Natural killer cell treated with Interleukin-12 subunit alpha and Interleukin-12 subunit beta and Interleukin-15 and Interleukin-18, amount 100 ng/mL, for 72 hours (primary cell): ENCODE measurements at regions not wholly inside any gene's neighbourhood (a gene's known extent, or its start where the extent isn't known, plus 50 kb on each side); places are given as distances from the start of the nearest gene placed in this dataset.

Experiments used
- ATAC-seq, 2 donors: fragments of 150-1000 bp; cut with Tn5 transposase in 1 of 2; sonication (Bioruptor Pico), chemical (Tn5 transposase) in 1 of 2; 2 replicates each; pipeline ENCODE4 v1.10.0; 2021
- DNase-seq: peaks from one replicate; pipeline ENCODE4 v3.0.0; 2022; ENCODE audit warnings: low spot score
- H3K27ac Mint-ChIP-seq, 2 donors: 1 replicate in 1 of 2; 2 replicates in 1 of 2; pipeline ENCODE4 v1.8.0; 2022; ENCODE audit warnings: mixed read lengths in 2 of 2, mild to moderate bottlenecking in 1 of 2, moderate library complexity in 1 of 2
- H3K27me3 Mint-ChIP-seq, 2 donors: 1 replicate in 1 of 2; 2 replicates in 1 of 2; pipeline ENCODE4 v1.8.0; 2022; ENCODE audit warnings: mixed read lengths in 2 of 2
- H3K36me3 Mint-ChIP-seq: one replicate; pipeline ENCODE4 v1.8.0; 2022; ENCODE audit warnings: mixed read lengths
- H3K4me1 Mint-ChIP-seq, 2 donors: 1 replicate in 1 of 2; 2 replicates in 1 of 2; pipeline ENCODE4 v1.8.0; 2022; ENCODE audit warnings: low read depth in 2 of 2, mixed read lengths in 2 of 2, mild to moderate bottlenecking in 1 of 2
- H3K4me3 Mint-ChIP-seq: one replicate; pipeline ENCODE4 v1.8.0; 2022; ENCODE audit warnings: mixed read lengths
- H3K9me3 Mint-ChIP-seq: 2 replicates; pipeline ENCODE4 v1.8.0; 2022; ENCODE audit warnings: mixed read lengths

DNA sequence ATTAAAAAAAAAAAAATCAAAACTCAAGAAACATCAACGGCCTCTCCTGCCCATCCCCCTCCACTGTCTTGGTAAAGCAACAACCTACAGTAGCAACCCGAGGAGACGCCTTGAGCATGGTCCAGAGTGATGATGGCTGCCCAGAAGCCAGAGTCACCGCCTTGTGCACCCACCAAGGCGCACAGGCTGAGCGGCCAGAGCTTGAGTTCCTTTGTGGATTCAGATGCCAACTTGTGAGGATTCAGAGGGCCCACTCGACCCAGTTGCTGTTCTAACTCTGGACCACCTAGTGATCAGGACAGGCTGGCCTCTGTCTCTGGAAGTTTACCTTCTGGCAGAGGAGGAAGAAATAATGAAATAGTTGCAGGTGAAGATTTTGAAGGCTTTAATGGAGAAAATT is 105.0 kb downstream of the PDCL3 start:
- Mint-ChIP-seq H3K27ac (no peak overlapping the region), H3K4me3 (no peak overlapping the region), H3K27me3 (peaks cover 0 to 9% of the 10 kb centered on the region in 2 donors), H3K36me3 (no peaks in the 10 kb centered on the region), H3K4me1 (no peaks in the 10 kb centered on the region), H3K9me3 (no peaks in the 10 kb centered on the region)
- DNase-seq (no peak), ATAC-seq (no peak)

GRCh38 chr2:100670232-100670631 is 107.4 kb downstream of the PDCL3 start:
- no peak overlapping the region for H3K4me3 Mint-ChIP-seq
- no peak for DNase-seq
- H3K27ac Mint-ChIP-seq, result no peak overlapping the region
- no peaks in the 10 kb centered on the region for H3K4me1 Mint-ChIP-seq
- H3K9me3 Mint-ChIP-seq, result no peaks in the 10 kb centered on the region
- H3K27me3 Mint-ChIP-seq, result peaks cover 0 to 9% of the 10 kb centered on the region in 2 donors
- no peaks in the 10 kb centered on the region for H3K36me3 Mint-ChIP-seq
- no peak for ATAC-seq

DNA sequence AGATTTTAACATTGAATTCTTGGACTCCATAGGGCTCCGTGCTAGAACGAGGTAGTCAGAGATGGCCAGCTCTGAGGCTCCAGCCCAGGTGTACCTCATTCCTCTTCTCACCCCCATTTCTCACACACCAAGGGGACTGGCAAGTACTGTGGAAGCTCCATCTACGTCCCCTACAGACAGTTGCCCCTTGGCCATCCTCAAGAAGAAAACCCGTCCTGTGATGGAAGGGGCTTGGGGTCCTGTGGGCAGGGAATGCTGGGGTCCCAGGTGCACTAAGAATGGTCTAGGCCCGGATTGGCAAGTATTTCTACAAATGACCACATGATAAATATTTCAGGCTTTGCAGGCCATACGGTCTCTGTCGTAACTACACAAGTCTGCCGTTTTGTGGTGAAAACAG is 110.3 kb downstream of the PDCL3 start:
- H3K4me3 Mint-ChIP-seq, result no peak overlapping the region
- ATAC-seq (no peak), DNase-seq (no peak)
- peaks cover 0 to 6% of the 10 kb centered on the region in 2 donors for H3K27me3 Mint-ChIP-seq
- H3K27ac Mint-ChIP-seq, result no peak overlapping the region
- H3K9me3 Mint-ChIP-seq, result no peaks in the 10 kb centered on the region
- H3K4me1 Mint-ChIP-seq, result no peaks in the 10 kb centered on the region
- H3K36me3 Mint-ChIP-seq, result no peaks in the 10 kb centered on the region

GRCh38 chr2:100673691-100674485 is 111.1 kb downstream of the PDCL3 start:
- H3K27ac Mint-ChIP-seq, result no peak overlapping the region
- no peak for DNase-seq
- peaks cover 0 to 4% of the 10 kb centered on the region in 2 donors for H3K27me3 Mint-ChIP-seq
- ATAC-seq, result no peak
- H3K36me3 Mint-ChIP-seq, result no peaks in the 10 kb centered on the region
- H3K4me1 Mint-ChIP-seq, result no peaks in the 10 kb centered on the region
- H3K4me3 Mint-ChIP-seq, result no peak overlapping the region
- no peaks in the 10 kb centered on the region for H3K9me3 Mint-ChIP-seq

- no peak overlapping the region for H3K4me3 Mint-ChIP-seq
- DNase-seq (no peak), ATAC-seq (no peak)
- no peaks in the 10 kb centered on the region for H3K36me3 Mint-ChIP-seq
- no peaks in the 10 kb centered on the region for H3K4me1 Mint-ChIP-seq
- H3K27me3 Mint-ChIP-seq, result peaks cover 0 to 4% of the 10 kb centered on the region in 2 donors
- H3K9me3 Mint-ChIP-seq, result no peaks in the 10 kb centered on the region
- H3K27ac Mint-ChIP-seq, result no peak overlapping the region
Measured at GRCh38 chr2:100674666-100675065, 111.9 kb downstream of the PDCL3 start.

- H3K36me3 Mint-ChIP-seq, result no peaks in the 10 kb centered on the region
- H3K9me3 Mint-ChIP-seq, result no peaks in the 10 kb centered on the region
- H3K27me3 Mint-ChIP-seq, result peaks cover 0 to 1% of the 10 kb centered on the region in 2 donors
- H3K4me1 Mint-ChIP-seq, result no peaks in the 10 kb centered on the region
- H3K4me3 Mint-ChIP-seq, result no peak overlapping the region
- no peak overlapping the region for H3K27ac Mint-ChIP-seq
- ATAC-seq (peak in 1 of 2 donors; percentile 52), DNase-seq (no peak)
Measured at GRCh38 chr2:100675373-100675772, 112.6 kb downstream of the PDCL3 start.

GRCh38 chr2:100675855-100676254 is 113.1 kb downstream of the PDCL3 start:
- Mint-ChIP-seq H3K9me3 (no peaks in the 10 kb centered on the region), H3K4me3 (no peak overlapping the region), H3K27ac (no peak overlapping the region), H3K4me1 (no peaks in the 10 kb centered on the region), H3K27me3 (no peaks in the 10 kb centered on the region), H3K36me3 (no peaks in the 10 kb centered on the region)
- ATAC-seq (no peak), DNase-seq (no peak)

- ATAC-seq, result no peak
- H3K4me1 Mint-ChIP-seq, result no peaks in the 10 kb centered on the region
- H3K27ac Mint-ChIP-seq, result no peak overlapping the region
- no peak for DNase-seq
- H3K27me3 Mint-ChIP-seq, result no peaks in the 10 kb centered on the region
- no peaks in the 10 kb centered on the region for H3K9me3 Mint-ChIP-seq
- no peak overlapping the region for H3K4me3 Mint-ChIP-seq
- H3K36me3 Mint-ChIP-seq, result no peaks in the 10 kb centered on the region
Measured at GRCh38 chr2:100676346-100676745, 113.6 kb downstream of the PDCL3 start.

DNA sequence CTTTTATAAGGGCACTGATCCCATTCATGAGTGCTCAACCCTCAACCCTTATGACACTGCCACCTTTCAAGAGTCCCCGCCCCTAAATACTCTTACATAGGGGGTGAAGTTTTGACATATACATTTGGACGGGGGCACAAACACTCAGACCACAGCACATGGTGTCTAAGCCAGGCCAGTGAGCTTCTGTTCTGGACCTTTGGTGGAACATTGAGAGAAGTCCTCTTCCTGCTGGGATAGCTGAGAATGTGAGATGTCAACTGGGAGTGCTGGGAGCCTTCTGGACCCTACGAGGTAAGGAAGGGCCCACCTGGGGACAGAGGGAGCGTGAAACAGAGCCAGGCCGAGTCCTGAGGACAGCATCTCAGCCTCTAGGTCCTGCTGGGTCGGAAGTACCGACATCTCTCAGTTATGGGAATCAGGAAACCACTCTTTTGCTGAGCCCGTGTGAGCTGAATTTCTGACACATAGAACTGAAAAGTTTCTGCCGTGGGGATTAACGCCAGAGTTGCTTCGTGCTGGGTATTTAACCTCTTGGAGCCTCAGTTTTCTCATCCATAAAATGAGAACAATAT is 114.9 kb downstream of the PDCL3 start:
- no peak overlapping the region for H3K4me3 Mint-ChIP-seq
- H3K36me3 Mint-ChIP-seq, result no peaks in the 10 kb centered on the region
- no peak for ATAC-seq
- H3K27me3 Mint-ChIP-seq, result peaks cover 0 to 2% of the 10 kb centered on the region in 2 donors
- no peak overlapping the region for H3K27ac Mint-ChIP-seq
- H3K9me3 Mint-ChIP-seq, result no peaks in the 10 kb centered on the region
- H3K4me1 Mint-ChIP-seq, result no peaks in the 10 kb centered on the region
- DNase-seq, result no peak

- H3K9me3 Mint-ChIP-seq, result no peaks in the 10 kb centered on the region
- H3K4me3 Mint-ChIP-seq, result no peak overlapping the region
- no peak overlapping the region for H3K27ac Mint-ChIP-seq
- no peaks in the 10 kb centered on the region for H3K36me3 Mint-ChIP-seq
- ATAC-seq, result no peak
- no peaks in the 10 kb centered on the region for H3K4me1 Mint-ChIP-seq
- H3K27me3 Mint-ChIP-seq, result peaks cover 0 to 17% of the 10 kb centered on the region in 2 donors
- DNase-seq, result no peak
Measured at GRCh38 chr2:100679211-100679610, 116.4 kb downstream of the PDCL3 start.

DNA sequence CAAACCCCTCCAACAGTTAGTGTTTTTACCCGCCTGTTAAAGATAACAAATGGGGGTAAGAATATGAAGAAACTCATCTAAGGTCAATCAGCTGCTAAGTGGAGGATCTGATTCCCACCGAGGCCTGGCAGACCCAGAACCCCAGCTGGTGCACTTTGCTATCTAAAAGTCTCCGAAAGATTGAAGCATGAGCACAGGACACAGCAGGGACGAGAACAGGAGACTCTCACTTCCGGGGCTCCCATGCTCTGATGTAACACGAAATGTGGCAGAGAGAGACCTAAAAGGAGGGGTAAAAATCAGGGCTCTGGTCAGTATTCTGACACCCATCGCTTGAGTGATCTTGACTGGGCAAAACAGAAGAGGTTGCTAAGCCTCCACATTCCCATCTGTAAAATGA is 119.7 kb downstream of the PDCL3 start:
- peaks cover 3 to 20% of the 10 kb centered on the region in 2 donors for H3K27me3 Mint-ChIP-seq
- no peak overlapping the region for H3K27ac Mint-ChIP-seq
- no peak for ATAC-seq
- H3K4me3 Mint-ChIP-seq, result no peak overlapping the region
- DNase-seq, result no peak
- H3K36me3 Mint-ChIP-seq, result no peaks in the 10 kb centered on the region
- H3K4me1 Mint-ChIP-seq, result no peaks in the 10 kb centered on the region
- H3K9me3 Mint-ChIP-seq, result no peaks in the 10 kb centered on the region

DNA sequence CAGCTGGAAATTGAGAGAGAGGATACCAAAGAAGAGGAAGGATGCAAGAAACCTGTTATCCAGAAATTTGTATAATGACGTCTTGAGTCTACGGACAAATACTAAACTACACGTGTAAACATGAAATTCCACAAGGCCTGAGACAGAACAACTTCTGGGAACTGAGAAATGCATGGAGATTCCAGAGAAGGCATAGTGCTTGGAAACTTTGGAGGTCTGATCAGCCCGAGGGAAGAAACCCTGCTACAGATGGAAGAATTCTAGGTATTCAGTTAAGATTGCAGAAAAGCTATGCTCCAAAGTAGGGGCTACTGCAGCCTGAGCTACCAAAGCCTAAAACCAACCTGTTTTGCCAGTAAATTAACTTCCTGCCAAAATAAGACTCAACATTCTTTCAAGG is 120.4 kb downstream of the PDCL3 start:
- DNase-seq (no peak), ATAC-seq (no peak)
- Mint-ChIP-seq H3K36me3 (no peaks in the 10 kb centered on the region), H3K4me1 (no peaks in the 10 kb centered on the region), H3K9me3 (no peaks in the 10 kb centered on the region), H3K4me3 (no peak overlapping the region), H3K27ac (no peak overlapping the region), H3K27me3 (peaks cover 3 to 25% of the 10 kb centered on the region in 2 donors)

- Mint-ChIP-seq H3K4me3 (no peak overlapping the region), H3K27me3 (peaks cover 14 to 42% of the 10 kb centered on the region in 2 donors), H3K27ac (no peak overlapping the region), H3K4me1 (no peaks in the 10 kb centered on the region), H3K36me3 (peaks cover 17% of the 10 kb centered on the region), H3K9me3 (peaks cover 5% of the 10 kb centered on the region)
- no peak for DNase-seq
- ATAC-seq, result no peak
Measured at GRCh38 chr2:100691846-100692245, 128.1 kb upstream of the NPAS2 start.

GRCh38 chr2:100692381-100692780 is 127.6 kb upstream of the NPAS2 start:
- Mint-ChIP-seq H3K36me3 (peaks cover 20% of the 10 kb centered on the region), H3K4me3 (no peak overlapping the region), H3K4me1 (no peaks in the 10 kb centered on the region), H3K27me3 (peaks cover 17 to 45% of the 10 kb centered on the region in 2 donors), H3K27ac (no peak overlapping the region), H3K9me3 (peaks cover 8% of the 10 kb centered on the region)
- DNase-seq, result no peak
- ATAC-seq, result no peak
